ENCODE measurements at regions not wholly inside any gene's neighbourhood (a gene's known extent, or its start where the extent isn't known, plus 50 kb on each side); places are given as distances from the start of the nearest gene placed in this dataset.

DNA sequence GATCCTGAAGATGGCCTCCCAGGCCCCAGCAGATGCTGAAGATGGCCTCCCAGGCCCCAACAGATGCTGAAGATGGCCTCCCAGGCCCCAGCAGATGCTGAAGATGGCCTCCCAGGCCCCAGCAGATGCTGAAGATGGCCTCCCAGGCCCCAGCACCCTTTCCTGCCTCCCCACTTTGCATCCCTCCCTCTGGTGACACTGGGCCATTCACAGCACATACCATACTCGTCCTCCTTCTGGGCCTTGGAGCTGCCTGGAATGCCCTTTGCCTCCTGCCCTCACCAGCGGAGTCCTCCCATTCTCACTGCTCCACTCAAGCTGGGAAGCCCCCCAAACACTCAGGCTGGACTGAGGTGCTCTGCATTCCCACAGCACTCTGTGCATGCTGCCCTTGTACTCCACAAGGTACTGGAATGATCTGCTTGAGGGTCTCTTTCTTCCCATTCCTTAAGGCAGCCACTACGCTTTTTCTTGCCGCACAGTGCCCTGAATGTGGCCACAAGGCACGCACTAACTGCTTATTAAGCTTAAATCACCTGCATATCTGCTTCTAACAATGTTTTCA is 550.0 kb downstream of the BNC2 start:
- H3K27me3 ChIP-seq: no peaks in the 10 kb centered on the region
- H3K9me3 ChIP-seq: peaks cover 0 to 2% (median 0%) of the 10 kb centered on the region in 4 donors
- H3K27ac ChIP-seq: no peak overlapping the region
- H3K4me3 ChIP-seq: no peak overlapping the region
- no peaks in the 10 kb centered on the region for H3K36me3 ChIP-seq
- TF ChIP-seq, protein P1, sequence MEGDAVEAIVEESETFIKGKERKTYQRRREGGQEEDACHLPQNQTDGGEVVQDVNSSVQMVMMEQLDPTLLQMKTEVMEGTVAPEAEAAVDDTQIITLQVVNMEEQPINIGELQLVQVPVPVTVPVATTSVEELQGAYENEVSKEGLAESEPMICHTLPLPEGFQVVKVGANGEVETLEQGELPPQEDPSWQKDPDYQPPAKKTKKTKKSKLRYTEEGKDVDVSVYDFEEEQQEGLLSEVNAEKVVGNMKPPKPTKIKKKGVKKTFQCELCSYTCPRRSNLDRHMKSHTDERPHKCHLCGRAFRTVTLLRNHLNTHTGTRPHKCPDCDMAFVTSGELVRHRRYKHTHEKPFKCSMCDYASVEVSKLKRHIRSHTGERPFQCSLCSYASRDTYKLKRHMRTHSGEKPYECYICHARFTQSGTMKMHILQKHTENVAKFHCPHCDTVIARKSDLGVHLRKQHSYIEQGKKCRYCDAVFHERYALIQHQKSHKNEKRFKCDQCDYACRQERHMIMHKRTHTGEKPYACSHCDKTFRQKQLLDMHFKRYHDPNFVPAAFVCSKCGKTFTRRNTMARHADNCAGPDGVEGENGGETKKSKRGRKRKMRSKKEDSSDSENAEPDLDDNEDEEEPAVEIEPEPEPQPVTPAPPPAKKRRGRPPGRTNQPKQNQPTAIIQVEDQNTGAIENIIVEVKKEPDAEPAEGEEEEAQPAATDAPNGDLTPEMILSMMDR (IDR thresholded peaks at IDR 0.05): no peak
- TF ChIP-seq EP300 (IDR thresholded peaks at IDR 0.05): no peak
- 90 to 92% methylated on average over 5 of the region's 5 CpGs for WGBS, 2 donors
- H3K4me1 ChIP-seq: peaks cover 0 to 27% (median 2%) of the 10 kb centered on the region in 4 donors
- DNase-seq (ENCODE audit: low spot score in 2 of 2): no peak

DNA sequence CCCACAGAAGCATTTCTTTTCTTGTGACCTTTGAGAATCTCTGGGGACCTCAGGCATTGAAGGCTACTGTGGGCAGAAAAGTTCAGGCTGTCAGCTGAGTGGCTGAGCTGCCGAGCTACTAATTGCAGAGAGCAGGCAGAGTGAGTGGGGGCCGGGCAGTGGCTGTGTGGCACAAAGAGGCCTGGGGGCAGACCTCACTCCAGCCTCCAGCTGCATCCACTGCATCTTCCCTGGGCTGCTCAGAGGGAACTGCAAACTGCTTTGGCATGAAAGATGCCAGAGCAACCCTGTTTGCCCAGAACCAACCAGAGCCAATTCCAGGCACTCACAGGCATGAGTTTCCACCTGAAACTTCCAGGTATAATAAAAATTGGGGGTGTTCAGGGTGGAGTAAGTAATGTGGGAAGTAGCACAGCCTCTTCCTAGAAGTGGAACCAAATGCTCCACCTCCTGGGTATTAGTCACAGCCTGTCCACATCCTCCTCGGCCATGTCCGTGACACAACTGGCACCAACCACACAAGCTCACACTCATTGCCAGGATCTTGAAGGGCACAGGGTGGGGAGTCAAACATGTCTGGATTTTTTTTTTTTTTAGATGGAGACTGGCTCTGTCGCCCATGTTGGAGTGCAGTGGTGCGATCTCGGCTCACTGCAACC is 548.9 kb downstream of the BNC2 start:
- Histone ChIP-seq H3K4me1 (peaks cover 0 to 16% (median 2%) of the 10 kb centered on the region in 4 donors), H3K36me3 (no peaks in the 10 kb centered on the region), H3K4me3 (no peak overlapping the region), H3K27me3 (no peaks in the 10 kb centered on the region), H3K9me3 (peaks cover 0 to 2% (median 0%) of the 10 kb centered on the region in 4 donors), H3K27ac (peak overlapping the region in 2 of 4 donors; percentile 21 to 36)
- no peak for DNase-seq (ENCODE audit: low spot score in 2 of 2)
- WGBS, 2 donors: 56 to 64% methylated on average over 7 of the region's 7 CpGs
- peak in 1 of 2 donors; percentile 13 for TF ChIP-seq EP300 (IDR thresholded peaks at IDR 0.05)
- TF ChIP-seq, protein P1 (IDR thresholded peaks at IDR 0.05): no peak

DNA sequence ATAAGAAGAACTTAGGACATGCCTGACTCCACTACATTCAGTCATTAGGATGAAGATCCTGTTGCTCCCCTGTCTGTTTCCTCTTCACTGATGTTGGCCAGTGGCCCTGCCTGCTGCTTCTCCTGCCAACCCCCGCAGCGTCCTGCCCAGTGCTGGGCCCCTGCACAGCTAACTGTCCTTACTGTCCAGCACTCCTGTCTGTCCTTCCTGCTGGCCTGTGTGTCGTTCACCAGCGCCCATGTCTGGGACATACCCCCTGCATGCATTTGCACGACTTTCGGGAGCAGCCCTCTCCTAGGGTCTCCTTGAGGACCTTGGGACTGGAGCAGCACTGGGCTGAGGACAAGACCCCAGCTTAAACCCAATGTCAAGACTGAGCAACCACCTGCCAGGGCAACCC is 547.6 kb downstream of the BNC2 start:
- Histone ChIP-seq H3K36me3 (no peaks in the 10 kb centered on the region), H3K27me3 (no peaks in the 10 kb centered on the region), H3K27ac (no peak overlapping the region), H3K9me3 (peaks cover 0 to 2% (median 0%) of the 10 kb centered on the region in 4 donors), H3K4me1 (peaks cover 0 to 9% (median 2%) of the 10 kb centered on the region in 4 donors), H3K4me3 (no peak overlapping the region)
- TF ChIP-seq POLR2A (IDR thresholded peaks at IDR 0.05) (no peak), EP300 (IDR thresholded peaks at IDR 0.05) (no peak)
- TF ChIP-seq, protein P1 (IDR thresholded peaks at IDR 0.05): no peak
- WGBS, 2 donors: 70 to 79% methylated on average over 6 of the region's 6 CpGs
- no peak for DNase-seq (ENCODE audit: low spot score in 2 of 2)

DNA sequence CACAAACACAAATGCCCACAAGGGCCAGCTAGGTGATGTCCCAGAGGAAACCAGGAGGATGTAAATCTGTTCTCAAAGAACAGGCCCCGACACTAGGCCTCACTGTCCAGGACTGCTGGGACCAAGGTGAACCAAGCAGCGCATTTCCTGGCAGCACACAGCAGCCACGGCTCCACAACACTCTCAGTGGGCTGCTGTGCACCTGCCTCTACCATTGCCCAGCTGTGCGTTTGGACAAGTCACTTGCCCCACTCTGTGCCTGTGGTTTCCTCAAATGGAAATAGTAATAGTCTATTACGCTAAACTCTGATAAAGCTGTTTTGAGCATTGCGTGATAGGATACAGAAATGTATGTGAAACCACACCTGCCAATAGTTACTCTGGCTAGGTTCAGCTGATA is 544.5 kb downstream of the BNC2 start:
- TF ChIP-seq, protein P1 (IDR thresholded peaks at IDR 0.05): no peak
- TF ChIP-seq EP300 (IDR thresholded peaks at IDR 0.05) (no peak), POLR2A (IDR thresholded peaks at IDR 0.05) (no peak)
- Histone ChIP-seq H3K4me3 (no peak overlapping the region), H3K36me3 (no peaks in the 10 kb centered on the region), H3K9me3 (no peaks in the 10 kb centered on the region), H3K4me1 (peaks cover 0 to 16% (median 2%) of the 10 kb centered on the region in 4 donors), H3K27ac (no peak overlapping the region), H3K27me3 (no peaks in the 10 kb centered on the region)
- DNase-seq (ENCODE audit: low spot score in 2 of 2): no peak
- 92 to 95% methylated on average over 5 to 6 of the region's 6 CpGs for WGBS, 2 donors

DNA sequence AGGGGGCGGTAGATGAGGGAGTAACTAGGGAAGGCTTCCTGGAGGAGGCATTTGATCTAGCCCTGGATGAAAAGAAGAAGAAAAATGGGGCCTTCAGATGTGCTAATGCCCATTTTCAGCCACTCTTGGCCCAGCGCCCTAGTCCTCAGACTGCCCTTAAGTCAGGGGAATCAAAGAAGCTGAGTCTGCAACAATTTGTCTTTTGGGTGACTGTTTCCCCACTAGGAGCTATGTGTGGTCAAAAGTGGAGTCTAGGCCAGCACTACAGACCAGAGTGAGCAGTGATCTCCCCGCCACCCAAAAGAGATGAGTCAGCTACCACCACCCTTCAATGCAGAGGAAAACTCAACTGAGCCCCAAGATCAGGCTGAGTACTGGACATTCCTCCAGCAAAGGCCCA is 542.1 kb downstream of the BNC2 start:
- TF ChIP-seq EP300 (IDR thresholded peaks at IDR 0.05) (no peak), POLR2A (IDR thresholded peaks at IDR 0.05) (no peak)
- TF ChIP-seq, protein P1 (IDR thresholded peaks at IDR 0.05): no peak
- Histone ChIP-seq H3K27me3 (no peaks in the 10 kb centered on the region), H3K27ac (no peak overlapping the region), H3K36me3 (no peaks in the 10 kb centered on the region), H3K4me3 (no peak overlapping the region), H3K9me3 (peaks cover 0 to 3% (median 0%) of the 10 kb centered on the region in 4 donors), H3K4me1 (peaks cover 0 to 7% (median 0%) of the 10 kb centered on the region in 4 donors)
- 86 to 92% methylated on average over 3 of the region's 3 CpGs for WGBS, 2 donors
- no peak for DNase-seq (ENCODE audit: low spot score in 2 of 2)

Data from tibial nerve (tissue), 4 donors.